ENCODE measurements at regions not wholly inside any gene's neighbourhood (a gene's known extent, or its start where the extent isn't known, plus 50 kb on each side); places are given as distances from the start of the nearest gene placed in this dataset.

DNA sequence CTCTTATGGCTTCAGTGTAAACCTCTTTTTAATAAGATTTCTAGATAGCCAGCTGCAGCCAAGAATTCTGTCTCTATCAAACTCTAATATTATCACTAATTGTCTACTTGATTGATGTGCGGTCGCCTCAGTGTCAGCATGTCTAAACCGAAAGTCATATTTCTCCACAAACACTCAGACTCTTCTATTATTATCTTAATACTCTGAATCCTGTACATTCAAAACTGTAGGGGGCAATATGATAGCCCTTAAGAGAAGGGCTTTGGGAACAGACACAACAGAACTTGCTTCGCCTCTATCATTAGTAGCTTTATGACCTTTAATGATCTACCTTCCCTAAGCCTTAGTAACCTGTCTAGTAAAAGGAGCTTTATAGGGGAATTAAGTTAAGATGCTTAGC, 379.7 kb upstream of the PTCHD4 start:
- TF ChIP-seq CTCF (IDR thresholded peaks at IDR 0.05; ENCODE audit: low read depth, low read length) (no peak), POLR2A (IDR thresholded peaks at IDR 0.05; ENCODE audit: extremely low read depth, insufficient read length) (no peak), MYC (IDR thresholded peaks at IDR 0.05; ENCODE audit: low read depth, low read length) (no peak)
- TF ChIP-seq, protein P1, sequence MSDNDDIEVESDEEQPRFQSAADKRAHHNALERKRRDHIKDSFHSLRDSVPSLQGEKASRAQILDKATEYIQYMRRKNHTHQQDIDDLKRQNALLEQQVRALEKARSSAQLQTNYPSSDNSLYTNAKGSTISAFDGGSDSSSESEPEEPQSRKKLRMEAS (IDR thresholded peaks at IDR 0.05; ENCODE audit: low read depth, low read length), result no peak

All from NB4 (cell line).